Smooth muscle cell (in vitro differentiated cells): ENCODE measurements at regions not wholly inside any gene's neighbourhood (a gene's known extent, or its start where the extent isn't known, plus 50 kb on each side); places are given as distances from the start of the nearest gene placed in this dataset.
A peak's percentile ranks its signal among the peaks of the same experiment; 100 is the strongest.
"Not testable (repeated sequence)": the region's sequence is repeated elsewhere in the genome, so short reads cannot be mapped to it uniquely, and the experiment has no call there.

Experiments used
- DNase-seq: peaks from one replicate; lab custom pipeline; 2025; ENCODE audit not compliant: unreplicated experiment; lab: John Stamatoyannopoulos, UW
- H2AFZ ChIP-seq: fragments of 200-600 bp; sonication (generic); 2 replicates; pipeline ENCODE4 v1.6.0; 2016; ENCODE audit warnings: antibody characterized with exemption, low read depth, mild to moderate bottlenecking
- H3F3A ChIP-seq: fragments of 200-600 bp; sonication (generic); 2 replicates; pipeline ENCODE4 v1.6.0; 2017; ENCODE audit warnings: antibody characterized with exemption, low read depth
- H3K27ac ChIP-seq: fragments of 200-600 bp; sonication (generic); 2 replicates; pipeline ENCODE4 v1.5.1; 2016; ENCODE audit warnings: low read depth, mild to moderate bottlenecking
- H3K27me3 ChIP-seq: fragments of 200-600 bp; sonication (generic); 2 replicates; pipeline ENCODE4 v1.6.1; 2016; ENCODE audit warnings: low read depth, mild to moderate bottlenecking
- H3K36me3 ChIP-seq: fragments of 200-600 bp; sonication (generic); 2 replicates; pipeline ENCODE4 v1.5.1; 2016; ENCODE audit warnings: low read depth
- H3K4me1 ChIP-seq: fragments of 200-600 bp; sonication (generic); 2 replicates; pipeline ENCODE4 v1.5.1; 2016; ENCODE audit warnings: low read depth
- H3K4me2 ChIP-seq: fragments of 200-600 bp; sonication (generic); 2 replicates; pipeline ENCODE4 v1.6.0; 2016; ENCODE audit warnings: mild to moderate bottlenecking
- H3K4me3 ChIP-seq: fragments of 200-600 bp; sonication (generic); 2 replicates; pipeline ENCODE4 v1.5.1; 2016; ENCODE audit warnings: mild to moderate bottlenecking
- H3K79me2 ChIP-seq: fragments of 200-600 bp; sonication (generic); 2 replicates; pipeline ENCODE4 v1.6.0; 2016; ENCODE audit warnings: low read depth, mild to moderate bottlenecking
- H3K9ac ChIP-seq: fragments of 200-600 bp; sonication (generic); 2 replicates; pipeline ENCODE4 v1.6.0; 2016; ENCODE audit warnings: low read depth
- H3K9me3 ChIP-seq: fragments of 200-600 bp; sonication (generic); replicated peaks from 2 replicates; pipeline ENCODE4 v1.5.1; 2016; ENCODE audit warnings: low read depth
- H4K20me1 ChIP-seq: fragments of 200-600 bp; sonication (generic); 2 replicates; pipeline ENCODE4 v1.6.0; 2016; ENCODE audit warnings: low read depth
- CTCF ChIP-seq: fragments of 200-600 bp; sonication (generic); IDR thresholded peaks from 2 replicates; pipeline ENCODE4 v1.5.1; 2017; ENCODE audit warnings: borderline replicate concordance, mild to moderate bottlenecking, antibody characterized with exemption; ENCODE audit not compliant: insufficient read depth, poor library complexity, severe bottlenecking
- WGBS: methylation state at CpG from one replicate; pipeline ENCODE4 v1.1.7; 2016; ENCODE audit warnings: low lambda C conversion rate; 5-methylcytosine and 5-hydroxymethylcytosine counted together

- H3K79me2 ChIP-seq = no peaks in the 10 kb centered on the region
- no peak overlapping the region for H3K4me2 ChIP-seq
- H4K20me1 ChIP-seq = no peaks in the 10 kb centered on the region
- no peak overlapping the region for H3K4me3 ChIP-seq
- H3K9me3 ChIP-seq = no peaks in the 10 kb centered on the region
- no peaks in the 10 kb centered on the region for H3K36me3 ChIP-seq
- no peak for DNase-seq
- no peaks in the 10 kb centered on the region for H3K4me1 ChIP-seq
- H3K27ac ChIP-seq = no peak overlapping the region
- H3K27me3 ChIP-seq = no peaks in the 10 kb centered on the region
- H2AFZ ChIP-seq = peak overlapping the region; percentile 60
- 69% methylated on average over 4 of the region's 4 CpGs for WGBS
- no peak for TF ChIP-seq CTCF
- H3K9ac ChIP-seq = no peak overlapping the region
- no peaks in the 10 kb centered on the region for H3F3A ChIP-seq
Observed at GRCh38 chr6:160883999-160884398, 107.6 kb upstream of the MAP3K4 start.

- H3K27ac ChIP-seq, H3K4me3 ChIP-seq, H3K27me3 ChIP-seq, H3K36me3 ChIP-seq, H3K4me2 ChIP-seq, H3K9me3 ChIP-seq, H3K4me1 ChIP-seq, H3F3A ChIP-seq, H3K9ac ChIP-seq, H3K79me2 ChIP-seq, H4K20me1 ChIP-seq, H2AFZ ChIP-seq, DNase-seq: not testable (repeated sequence)
- 64% methylated on average over 1 of the region's 1 CpG for WGBS
Observed at GRCh38 chr6:160889148-160889547, 102.4 kb upstream of the MAP3K4 start.

GRCh38 chr6:160891690-160892089 lies 99.9 kb upstream of the MAP3K4 start:
- Histone ChIP-seq H3K4me2 (no peak overlapping the region), H3F3A (no peaks in the 10 kb centered on the region), H3K9me3 (no peaks in the 10 kb centered on the region), H3K79me2 (no peaks in the 10 kb centered on the region), H3K27me3 (no peaks in the 10 kb centered on the region), H3K9ac (no peak overlapping the region), H3K4me3 (no peak overlapping the region), H3K27ac (no peak overlapping the region), H3K36me3 (no peaks in the 10 kb centered on the region), H4K20me1 (no peaks in the 10 kb centered on the region), H3K4me1 (no peaks in the 10 kb centered on the region), H2AFZ (no peak overlapping the region)
- no peak for TF ChIP-seq CTCF
- 97% methylated on average over 2 of the region's 2 CpGs for WGBS
- no peak for DNase-seq

- H4K20me1 ChIP-seq = no peaks in the 10 kb centered on the region
- H2AFZ ChIP-seq = no peak overlapping the region
- TF ChIP-seq CTCF = no peak
- H3K4me1 ChIP-seq = no peaks in the 10 kb centered on the region
- H3K4me2 ChIP-seq = no peak overlapping the region
- H3K36me3 ChIP-seq = no peaks in the 10 kb centered on the region
- no peaks in the 10 kb centered on the region for H3K79me2 ChIP-seq
- H3F3A ChIP-seq = no peaks in the 10 kb centered on the region
- no peak for DNase-seq
- no peaks in the 10 kb centered on the region for H3K27me3 ChIP-seq
- H3K9ac ChIP-seq = no peak overlapping the region
- H3K9me3 ChIP-seq = no peaks in the 10 kb centered on the region
- no peak overlapping the region for H3K27ac ChIP-seq
- H3K4me3 ChIP-seq = no peak overlapping the region
Observed at GRCh38 chr6:160895562-160895961, 96.0 kb upstream of the MAP3K4 start.
